ENCODE measurements at regions not wholly inside any gene's neighbourhood (a gene's known extent, or its start where the extent isn't known, plus 50 kb on each side); places are given as distances from the start of the nearest gene placed in this dataset.

DNA sequence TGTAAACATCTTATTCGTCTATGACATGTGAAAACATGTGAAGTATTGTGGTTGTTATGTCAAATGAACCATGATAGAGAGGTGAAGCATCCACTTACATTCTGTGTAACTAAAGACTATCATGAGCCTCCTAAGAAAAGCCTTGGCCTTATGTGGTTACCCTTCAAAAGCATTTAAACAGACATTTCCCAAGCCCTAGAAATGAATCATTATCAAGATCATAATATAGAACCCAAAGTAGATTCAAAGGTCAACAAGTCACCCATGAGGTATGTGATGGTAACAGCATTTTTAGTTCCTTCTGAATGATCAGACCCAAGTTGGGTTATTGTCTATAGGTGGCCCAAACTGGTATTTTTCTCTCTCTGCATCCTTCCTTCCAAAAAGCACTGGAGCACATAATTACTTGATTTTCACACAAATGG lies 408.0 kb downstream of the TBL1XR1 start:
- DNase-seq = no peak

DNA sequence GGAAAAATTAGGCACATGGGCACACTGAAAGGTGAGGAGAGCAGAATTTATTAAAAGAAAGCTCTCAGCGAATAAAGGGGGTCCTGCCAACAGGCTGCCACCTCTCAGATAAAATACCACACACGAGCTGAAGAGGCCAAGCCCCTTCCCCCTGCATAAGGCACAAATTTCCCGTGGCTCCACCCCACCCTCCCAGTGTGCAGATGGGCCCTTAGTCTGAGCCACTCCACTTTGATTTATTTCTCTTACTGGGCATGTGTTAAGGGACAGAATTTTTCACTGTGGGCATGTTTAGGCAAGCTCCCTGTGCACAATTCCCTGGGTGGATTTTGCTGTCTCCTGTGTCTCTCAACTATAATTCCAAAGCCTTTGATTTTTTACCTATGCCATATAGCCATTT lies 409.8 kb downstream of the TBL1XR1 start:
- no peak for DNase-seq

DNA sequence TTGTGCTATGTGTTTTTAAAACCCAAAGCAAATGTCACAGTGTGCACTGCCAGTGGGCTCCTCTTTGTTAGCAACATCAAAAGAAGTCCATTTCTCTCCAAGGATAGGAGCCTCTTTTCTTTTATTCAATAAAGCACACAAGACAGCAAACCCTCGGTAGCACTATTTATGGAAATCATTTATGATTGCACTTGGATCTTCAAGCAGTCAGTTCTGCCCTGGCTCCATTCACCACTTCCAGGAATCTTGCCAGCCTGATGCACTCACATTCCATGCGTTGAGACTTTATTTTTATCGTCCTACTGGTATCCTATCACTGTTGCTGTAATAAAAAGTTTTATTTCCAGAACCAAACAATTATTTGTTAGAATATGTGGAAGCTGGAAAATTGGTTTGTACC lies 412.1 kb downstream of the TBL1XR1 start:
- no peak for DNase-seq

DNA sequence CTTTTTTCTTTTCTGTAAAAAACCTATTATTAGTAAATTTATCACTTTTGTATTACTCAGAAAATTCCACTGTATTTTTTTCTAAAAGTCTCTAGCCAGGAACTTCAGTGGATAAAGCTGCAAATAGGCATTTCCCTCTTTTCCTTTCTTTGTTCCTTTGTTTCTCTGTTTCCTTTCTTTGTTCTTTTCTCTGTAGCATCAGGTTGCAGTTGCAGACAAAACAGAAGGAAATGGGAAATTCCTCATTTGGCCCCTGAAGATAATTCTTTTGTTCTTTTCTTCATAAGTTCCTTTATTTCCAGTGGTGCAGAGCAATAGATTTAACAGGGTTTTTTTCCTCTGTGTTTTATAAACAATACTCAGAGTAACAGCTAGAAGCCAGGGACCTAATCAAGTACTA lies 416.5 kb downstream of the TBL1XR1 start:
- no peak for DNase-seq

DNA sequence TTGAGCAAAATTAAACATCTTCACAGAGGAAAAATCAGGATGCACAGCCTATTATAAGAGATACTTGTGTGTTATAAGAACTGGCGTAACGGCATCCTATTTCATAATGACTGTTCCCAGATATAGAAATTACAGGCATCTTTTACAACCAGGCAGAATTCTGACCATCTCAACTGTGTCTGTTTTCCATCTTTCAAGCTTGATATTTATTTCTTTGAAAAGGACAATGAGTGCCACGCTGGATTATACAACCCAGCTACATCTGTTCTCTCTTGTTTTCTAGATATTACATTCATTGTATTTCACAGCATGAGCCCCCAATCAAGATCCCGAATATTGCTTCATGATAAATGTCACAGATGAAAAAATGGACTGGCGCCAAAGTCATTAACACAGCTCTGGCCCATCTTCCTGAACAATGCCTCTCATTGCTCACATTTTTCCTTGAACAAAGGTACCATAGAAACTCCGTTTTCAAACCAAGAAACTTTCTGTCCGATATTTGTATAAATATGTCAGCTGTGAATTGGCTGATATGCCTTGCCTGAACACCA lies 420.6 kb downstream of the TBL1XR1 start:
- no peak for DNase-seq

DNA sequence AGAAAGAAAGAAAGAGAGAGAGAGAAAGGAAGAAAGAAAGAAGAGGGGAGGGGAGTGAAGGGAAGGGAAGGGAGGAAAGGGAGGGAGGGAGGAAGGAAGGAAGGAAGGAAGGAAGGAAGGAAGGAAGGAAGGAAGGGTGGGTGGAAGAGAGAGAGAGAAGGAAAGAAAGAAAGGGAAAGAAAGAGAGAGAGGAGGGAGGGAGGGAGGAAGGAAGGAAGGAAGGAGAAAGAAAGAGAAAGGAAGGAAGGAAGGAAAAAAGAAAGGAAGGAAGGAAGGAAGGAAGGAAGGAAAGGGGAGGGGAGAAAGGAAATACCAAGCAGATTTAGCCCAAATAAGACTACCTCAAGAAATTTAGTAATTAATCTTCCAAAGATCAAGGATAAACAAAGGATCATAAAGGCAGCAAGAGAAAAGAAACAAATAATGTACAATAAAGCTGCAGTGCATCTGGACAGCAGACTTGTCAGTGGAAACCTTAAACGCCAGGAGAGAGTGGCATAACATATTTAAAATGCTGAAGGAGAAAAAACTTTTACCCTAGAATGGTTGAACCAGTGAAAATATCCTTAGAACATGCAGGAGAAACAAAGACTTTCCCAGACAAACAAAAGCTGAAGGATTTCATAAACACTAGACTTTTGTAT lies 427.6 kb downstream of the TBL1XR1 start:
- no peak for DNase-seq

DNA sequence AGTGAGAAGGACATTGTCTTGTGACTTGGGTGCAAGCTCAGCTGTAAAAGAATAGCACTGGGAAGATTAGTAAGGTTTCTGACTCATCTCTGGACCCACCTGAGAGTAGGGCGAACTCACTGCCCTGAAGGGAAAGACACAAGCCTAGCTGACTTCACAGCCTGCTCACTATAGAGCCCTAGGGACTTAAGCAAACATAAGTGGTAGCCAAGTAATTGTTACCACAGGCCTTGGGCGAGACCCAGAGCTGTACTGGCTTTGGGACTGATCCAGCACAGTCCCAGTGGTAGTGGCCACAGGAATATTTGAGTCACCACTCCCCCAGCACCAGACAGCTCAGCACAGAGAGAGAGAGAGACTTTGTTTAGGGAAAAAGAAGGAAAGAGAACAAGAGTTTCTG lies 429.9 kb downstream of the TBL1XR1 start:
- no peak for DNase-seq

DNA sequence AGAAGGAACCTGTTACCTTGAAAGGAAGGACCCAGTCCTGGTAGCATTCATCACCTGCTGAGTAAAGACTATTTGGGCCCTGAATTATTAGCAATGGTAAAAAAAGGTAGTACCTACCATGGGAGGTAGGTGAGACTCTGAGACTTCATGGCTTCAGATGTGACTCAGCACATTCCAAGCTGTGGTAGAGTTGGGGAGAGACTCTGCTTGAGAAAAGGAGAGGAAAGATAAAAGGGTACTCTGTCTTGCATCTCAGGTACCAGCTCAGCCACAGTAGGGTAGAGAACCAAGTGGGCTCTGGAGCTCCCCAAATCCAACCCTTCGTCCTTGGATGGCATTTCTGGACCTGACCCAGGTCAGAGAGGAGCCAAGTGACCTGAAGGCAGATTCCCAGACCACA lies 430.4 kb downstream of the TBL1XR1 start:
- DNase-seq = no peak

DNA sequence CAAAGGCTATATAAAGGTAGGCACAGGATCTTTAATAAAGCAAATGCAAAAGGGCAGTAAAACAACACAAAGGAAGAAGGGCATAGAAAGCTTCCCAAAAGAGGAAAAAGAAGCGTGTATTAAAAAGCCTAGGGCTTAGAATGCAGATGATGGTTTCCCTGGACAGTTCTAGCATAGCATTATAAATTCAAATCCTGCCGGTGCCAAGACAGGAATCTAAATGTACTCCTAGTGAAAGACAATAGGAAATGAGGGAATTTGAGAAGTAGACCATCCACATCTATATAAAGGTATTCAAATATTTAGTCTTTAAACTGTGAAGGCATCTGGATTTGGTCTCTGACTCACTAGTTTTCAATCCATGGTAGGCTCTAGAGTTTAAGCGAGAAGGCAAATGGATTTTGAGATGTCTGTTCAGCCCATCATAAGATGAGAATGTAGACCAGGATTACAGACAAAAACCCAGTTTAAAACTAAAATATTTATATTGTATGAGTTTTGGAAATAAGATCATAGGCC lies 431.8 kb downstream of the TBL1XR1 start:
- DNase-seq = no peak

DNA sequence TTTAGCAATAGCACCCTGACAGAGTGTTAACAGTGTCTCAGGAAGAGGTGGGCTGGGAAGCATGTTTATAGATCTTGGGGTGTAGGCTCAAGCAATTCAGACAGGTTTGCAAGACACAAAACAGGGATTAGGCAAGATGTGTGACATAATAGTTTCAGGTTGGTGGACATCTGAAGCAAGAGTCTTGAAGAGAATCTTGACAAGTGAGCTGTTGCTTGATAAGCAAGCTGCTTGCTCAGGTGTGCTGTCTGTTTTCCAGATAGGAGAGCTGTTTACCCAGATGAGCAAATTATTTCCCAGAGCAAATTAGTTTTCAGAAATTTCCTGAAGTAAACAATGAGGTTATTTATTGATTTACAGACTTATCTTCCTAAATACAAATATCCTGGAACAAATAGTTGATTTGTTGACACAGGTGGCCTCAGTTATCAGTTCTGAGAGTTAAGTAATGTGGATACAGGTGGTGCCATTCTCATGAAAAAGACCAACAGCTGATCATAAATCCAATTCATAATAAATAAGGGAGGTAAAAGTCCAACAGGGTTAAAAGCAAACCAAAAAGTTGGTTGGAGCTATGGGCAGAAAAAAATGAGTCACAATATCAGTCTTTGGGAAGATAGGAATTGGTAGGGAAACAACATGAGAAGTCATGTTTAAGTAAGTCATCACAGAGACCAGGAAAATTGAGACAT lies 437.3 kb downstream of the TBL1XR1 start:
- DNase-seq = no peak

DNA sequence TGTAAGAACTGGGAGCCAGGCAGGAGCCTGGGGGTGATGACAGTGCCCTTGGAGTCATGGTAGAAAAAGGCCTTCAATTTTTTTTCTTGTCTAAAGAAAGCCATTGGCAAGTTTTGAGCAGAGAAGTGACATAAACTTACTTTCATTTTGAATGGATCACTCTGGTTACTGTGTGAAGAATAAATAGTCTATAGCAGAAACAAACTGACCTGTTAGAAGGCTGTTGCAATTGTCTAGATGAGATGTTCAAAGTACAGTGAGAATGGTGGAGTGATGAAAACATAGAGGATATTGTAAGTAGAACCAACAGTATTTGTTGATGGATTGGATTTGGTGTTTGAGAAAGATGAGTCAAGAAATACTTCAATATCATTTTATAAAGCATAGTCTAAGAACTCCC lies 439.9 kb downstream of the TBL1XR1 start:
- DNase-seq = no peak

DNA sequence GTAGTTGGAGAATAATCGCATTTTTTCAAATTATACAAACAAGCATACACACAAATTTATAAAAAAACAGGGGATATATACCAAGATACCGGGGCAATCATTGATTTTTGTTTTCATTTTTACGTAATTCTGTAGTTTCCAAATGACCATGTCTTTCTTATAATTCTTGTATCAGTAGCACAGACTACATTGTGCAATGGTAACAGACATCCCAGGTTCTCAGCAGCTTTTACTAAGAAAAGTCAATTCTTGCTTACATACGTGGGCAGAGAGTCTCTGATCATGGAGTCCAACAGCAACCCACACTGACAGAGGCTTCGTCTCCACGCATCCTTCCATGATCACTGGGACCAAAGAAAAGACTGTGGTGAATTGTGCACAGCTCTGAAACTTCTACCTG lies 441.3 kb downstream of the TBL1XR1 start:
- no peak for DNase-seq

DNA sequence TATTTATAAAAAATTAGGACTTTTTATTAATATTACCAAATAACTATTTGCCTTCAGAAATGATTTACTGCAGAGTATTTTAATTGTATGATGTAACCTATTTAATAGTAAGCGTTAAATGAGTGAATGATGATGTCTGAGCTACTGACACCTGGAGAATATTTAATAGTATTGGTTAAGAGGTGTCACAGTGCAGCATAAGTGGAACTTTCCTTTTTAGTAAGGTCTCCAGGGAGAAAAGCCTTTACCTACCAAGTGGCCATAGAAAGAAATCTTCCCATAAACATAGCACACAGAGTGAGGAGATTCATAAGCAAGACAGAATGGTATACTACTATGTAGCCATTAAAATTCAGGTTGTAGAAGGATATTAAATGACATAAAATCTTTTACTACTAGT lies 441.7 kb downstream of the TBL1XR1 start:
- DNase-seq = no peak

DNA sequence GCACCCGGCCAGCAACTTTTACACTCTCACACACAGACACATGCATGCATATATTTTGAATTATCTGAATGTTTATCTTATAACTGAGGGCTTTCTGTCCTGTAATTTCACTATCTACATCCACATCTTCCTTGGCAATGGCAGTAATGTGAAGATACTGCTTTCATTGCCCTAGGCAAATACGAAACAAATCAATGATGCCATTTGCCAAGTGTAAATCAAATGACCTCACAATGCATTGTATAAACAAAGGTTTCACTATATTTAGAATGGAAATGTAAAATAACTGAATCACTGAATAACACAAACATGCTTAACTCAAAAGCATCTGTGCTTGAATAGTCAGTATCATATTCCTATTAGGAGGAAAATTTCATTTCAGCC lies 455.6 kb downstream of the TBL1XR1 start:
- no peak for DNase-seq

DNA sequence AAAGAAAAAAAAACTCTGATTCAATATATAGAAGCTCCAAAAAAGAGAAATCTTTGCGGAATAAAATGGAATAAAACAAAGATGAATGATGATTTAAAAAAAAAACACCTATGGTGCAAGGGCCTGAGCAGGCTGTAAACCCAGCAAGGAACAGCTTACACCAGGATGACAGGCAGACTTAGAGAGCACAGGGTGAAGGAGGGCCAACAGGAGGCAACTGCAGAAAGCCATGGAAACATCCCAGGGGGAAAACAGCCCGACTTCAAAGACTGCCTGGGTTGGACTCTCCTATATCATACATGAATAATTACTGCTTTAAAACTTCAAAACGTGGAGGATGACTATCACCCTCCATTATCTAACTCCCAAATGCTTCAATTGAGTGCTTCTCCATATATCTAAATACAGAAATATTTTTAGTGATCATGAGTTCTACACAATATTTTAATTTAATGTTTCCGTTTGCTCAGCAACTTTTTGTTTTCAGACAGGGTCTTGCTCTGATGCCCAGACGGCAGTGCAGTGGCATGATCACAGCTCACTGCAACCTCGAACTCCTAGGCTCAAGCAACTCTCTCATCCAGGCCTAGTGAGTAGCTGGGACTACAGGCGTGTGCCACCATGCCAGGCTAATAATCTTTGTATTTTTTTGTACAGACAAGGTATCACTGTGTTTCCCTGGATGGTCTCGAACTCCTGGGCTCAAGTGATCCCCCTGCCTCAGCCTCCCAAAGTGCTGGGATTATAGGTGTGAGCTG lies 456.2 kb downstream of the TBL1XR1 start:
- no peak for DNase-seq

DNA sequence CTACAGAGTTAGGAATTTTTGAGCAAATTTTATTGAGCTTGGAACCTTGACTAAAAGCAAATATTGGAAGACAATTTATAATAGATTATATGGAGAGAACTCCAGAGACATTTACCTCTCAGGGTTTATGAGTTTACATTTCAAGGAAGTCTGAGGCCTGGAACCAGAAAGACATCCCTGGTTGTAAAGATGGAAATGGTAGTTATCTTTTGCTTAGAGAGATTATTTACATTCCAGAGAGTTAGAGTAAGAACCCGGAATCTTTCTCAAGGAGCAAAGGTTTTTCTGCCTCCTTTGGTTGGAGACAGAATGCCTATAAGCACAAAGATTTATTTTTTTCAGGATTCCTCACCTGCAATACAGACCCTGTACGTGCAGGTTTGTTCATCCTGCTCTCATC lies 458.1 kb downstream of the TBL1XR1 start:
- DNase-seq = no peak

DNA sequence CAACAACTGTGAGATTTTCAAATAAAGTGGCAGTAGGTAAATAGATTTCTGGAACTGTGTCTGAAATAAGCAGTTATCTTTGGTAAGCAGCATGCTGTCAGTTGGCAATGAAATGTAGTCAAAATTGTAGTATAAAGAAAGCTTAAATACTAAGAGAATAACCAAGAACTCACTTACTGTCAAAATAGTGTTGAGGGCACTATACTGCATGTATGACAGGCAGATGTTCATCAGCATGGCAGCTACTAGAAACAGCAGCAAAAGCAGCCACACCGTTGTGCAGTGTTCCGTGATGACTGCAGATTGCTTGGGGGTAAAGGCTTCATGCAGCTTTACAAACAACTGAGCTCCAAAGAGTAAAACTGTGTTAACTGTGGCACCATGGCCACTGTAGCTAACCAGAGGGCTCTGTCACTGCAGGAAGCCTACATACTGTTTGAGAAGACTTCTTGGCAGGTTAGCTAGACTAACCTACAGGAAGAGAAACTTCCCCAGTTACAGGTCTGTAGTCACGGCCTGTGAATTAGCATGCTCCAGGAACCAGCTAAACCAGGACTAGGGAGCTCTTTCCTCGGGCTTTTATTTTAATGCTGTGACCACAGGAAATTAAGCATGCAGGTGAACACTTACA lies 459.7 kb downstream of the TBL1XR1 start:
- no peak for DNase-seq

DNA sequence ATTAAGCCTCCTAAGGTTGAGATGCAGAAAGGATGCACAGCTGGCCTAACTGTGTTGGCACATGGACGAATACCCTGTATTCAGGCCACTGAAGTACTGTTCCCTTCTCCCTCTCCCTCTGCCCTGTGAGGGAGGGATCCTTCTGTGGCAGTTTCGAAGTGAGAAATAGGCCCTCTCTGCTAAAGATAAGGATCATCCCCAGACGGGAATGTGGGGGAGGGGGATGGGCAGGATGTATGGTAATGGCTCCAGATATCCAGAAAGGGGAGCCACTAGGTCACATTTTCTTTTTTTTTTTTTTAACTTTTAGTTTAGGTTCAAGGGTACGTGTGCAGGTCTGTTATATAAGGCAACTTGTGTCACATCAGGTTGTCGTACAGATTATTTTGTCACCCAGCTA lies 463.1 kb downstream of the TBL1XR1 start:
- no peak for DNase-seq

DNA sequence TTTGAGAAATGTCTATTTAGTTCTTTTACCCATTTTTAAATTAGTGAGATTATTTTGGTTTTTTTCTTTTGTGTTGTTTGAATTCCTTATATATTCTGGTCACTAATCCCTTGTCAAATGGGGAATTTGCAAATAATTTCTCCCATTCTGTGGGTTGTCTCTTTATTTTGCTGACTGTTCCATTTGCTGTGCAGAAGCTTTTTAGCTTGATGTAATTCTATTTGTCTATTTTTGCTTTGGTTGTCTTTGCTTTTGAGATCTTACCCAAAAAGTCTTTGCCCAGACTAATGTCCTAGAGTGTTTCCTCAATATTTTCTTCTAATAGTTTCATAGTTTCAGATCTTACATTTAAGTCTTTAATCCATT lies 472.9 kb downstream of the TBL1XR1 start:
- no peak for DNase-seq

DNA sequence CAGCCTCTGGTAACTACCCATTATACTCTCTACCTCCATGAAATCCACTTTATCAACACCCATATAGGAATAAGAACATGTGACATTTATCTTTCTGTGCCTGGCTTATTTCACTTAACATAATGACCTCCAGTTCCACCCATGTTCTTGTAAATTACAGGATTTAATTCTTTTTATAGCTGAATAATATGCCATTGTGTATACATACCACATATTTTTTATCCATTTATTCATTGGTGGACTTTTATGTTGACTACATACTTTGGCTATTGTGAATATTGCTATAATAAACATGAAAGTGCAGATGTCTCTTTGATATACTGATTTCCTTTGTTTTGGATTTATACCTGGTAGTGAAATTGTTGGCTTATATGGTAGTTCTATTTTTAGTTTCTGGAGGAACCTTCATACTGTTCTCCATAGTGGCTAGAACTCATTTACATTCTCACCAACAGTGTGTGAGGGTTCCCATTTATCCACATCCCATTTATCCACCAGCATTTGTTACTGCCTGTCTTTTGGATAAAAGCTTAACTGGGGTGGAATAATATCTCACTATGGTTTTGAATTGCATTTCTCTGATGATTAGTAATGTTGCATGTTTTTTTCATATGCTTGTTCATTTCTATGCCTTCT lies 473.4 kb downstream of the TBL1XR1 start:
- DNase-seq = no peak

DNA sequence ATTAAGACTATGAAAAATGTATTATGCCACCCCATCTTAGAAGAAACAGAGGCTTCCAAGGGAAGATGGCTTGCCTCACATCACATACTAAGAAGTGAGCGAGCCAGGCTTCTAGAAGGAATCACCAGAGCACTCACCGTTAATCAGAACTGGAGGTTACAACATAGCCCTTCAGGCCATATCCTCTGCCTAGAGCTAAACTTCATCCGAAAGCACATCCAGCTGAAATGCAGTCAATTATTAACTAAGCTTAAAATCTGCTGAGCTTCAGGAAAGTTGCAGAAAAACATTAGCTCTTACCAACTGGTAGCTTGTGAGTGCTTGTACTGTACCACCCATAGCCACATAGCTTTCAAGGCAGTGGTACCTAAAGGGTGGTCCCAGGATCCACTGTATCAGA lies 483.2 kb downstream of the TBL1XR1 start:
- DNase-seq = no peak

DNA sequence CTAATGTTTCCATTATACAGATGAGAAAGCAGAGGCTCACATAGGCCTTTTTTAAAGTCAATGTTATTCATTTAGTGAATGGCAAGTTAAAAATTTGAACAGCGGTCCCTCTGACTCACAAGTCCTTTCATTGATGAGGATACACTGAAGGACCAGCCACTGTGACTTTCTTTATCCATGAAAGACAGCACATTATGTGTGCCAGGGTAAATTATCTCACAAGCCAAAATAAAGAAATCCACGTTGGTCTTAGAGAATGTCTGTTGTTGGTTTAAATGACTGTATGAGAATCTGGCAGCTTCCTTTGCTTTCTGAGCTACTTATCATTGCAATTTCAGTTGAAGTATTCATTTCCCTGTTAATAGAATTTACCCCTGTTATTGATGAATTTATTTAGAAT lies 485.1 kb downstream of the TBL1XR1 start:
- DNase-seq = no peak

DNA sequence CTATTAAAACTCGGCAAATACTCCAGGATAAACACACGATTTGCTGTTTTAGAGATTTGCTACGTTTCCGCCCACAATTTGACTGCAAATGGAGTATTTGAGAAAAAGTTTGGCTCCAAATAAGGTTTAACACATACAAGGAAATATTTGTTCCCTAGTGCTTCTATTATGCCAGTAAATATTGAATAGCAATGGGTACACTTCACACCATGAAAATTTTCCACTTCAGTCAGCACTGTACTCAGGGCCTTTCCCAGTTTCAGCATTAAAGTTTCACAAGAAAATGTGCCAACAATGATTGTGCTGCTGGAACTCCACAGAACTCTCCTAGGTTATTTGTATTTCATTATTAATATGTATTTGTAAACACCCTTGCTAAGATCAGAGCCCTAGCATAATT lies 498.0 kb downstream of the TBL1XR1 start:
- no peak for DNase-seq
